ENCODE measurements at regions not wholly inside any gene's neighbourhood (a gene's known extent, or its start where the extent isn't known, plus 50 kb on each side); places are given as distances from the start of the nearest gene placed in this dataset.

- no peak for TF ChIP-seq FOXA1 (IDR thresholded peaks at IDR 0.05)
- TF ChIP-seq HNF4A (conservative IDR thresholded peaks at IDR 0.05) = no peak
- no peak for TF ChIP-seq CTCF (IDR thresholded peaks at IDR 0.05; ENCODE audit: low read depth, low read length, missing input control)
- no peak for TF ChIP-seq HNF4G (IDR thresholded peaks at IDR 0.05)
- no peak for TF ChIP-seq RXRA (IDR thresholded peaks at IDR 0.05)
- no peak for TF ChIP-seq FOXA2 (IDR thresholded peaks at IDR 0.05)
- TF ChIP-seq MAX (IDR thresholded peaks at IDR 0.05) = no peak
- no peak for TF ChIP-seq NR2F2 (IDR thresholded peaks at IDR 0.05)
These were observed 110.3 kb upstream of the SYT13 start (continued) for GRCh38 chr11:45396394-45396793.

- H3K4me1 ChIP-seq (ENCODE audit: control insufficient read depth in 4 of 4, insufficient read depth in 4 of 4, low read length in 3 of 4) = peaks cover 22 to 40% (median 35%) of the 10 kb centered on the region in 4 donors
- TF ChIP-seq YY1 (IDR thresholded peaks at IDR 0.05) (no peak), GABPA (IDR thresholded peaks at IDR 0.05 in 1 of 2, conservative IDR thresholded peaks at IDR 0.05 in 1 of 2) (no peak), MAX (IDR thresholded peaks at IDR 0.05) (no peak), CTCF (IDR thresholded peaks at IDR 0.05; ENCODE audit: low read depth, low read length, missing input control) (no peak), ZBTB33 (IDR thresholded peaks at IDR 0.05) (no peak), JUND (IDR thresholded peaks at IDR 0.05) (no peak), FOXA1 (IDR thresholded peaks at IDR 0.05) (no peak), RAD21 (IDR thresholded peaks at IDR 0.05) (no peak), HNF4A (conservative IDR thresholded peaks at IDR 0.05) (no peak), EGR1 (IDR thresholded peaks at IDR 0.05; ENCODE audit: low read depth in 2 of 2) (no peak), FOXA2 (IDR thresholded peaks at IDR 0.05) (no peak), TAF1 (conservative IDR thresholded peaks at IDR 0.05) (no peak), NR2F2 (IDR thresholded peaks at IDR 0.05) (no peak), RXRA (IDR thresholded peaks at IDR 0.05) (no peak), ATF3 (IDR thresholded peaks at IDR 0.05) (no peak)
- no peaks in the 10 kb centered on the region for H3K9me3 ChIP-seq (ENCODE audit: control insufficient read depth in 4 of 4, low read length in 3 of 4)
- no peak overlapping the region for H3K9ac ChIP-seq (ENCODE audit: low read depth in 1 of 2, low read length in 2 of 2)
- no peak for DNase-seq (ENCODE audit: low spot score)
- H3K27ac ChIP-seq (ENCODE audit: low read depth in 1 of 2, low read length in 2 of 2) = no peak overlapping the region
- no peaks in the 10 kb centered on the region for H3K36me3 ChIP-seq (ENCODE audit: control insufficient read depth in 4 of 4, insufficient read depth in 3 of 4, low read depth in 1 of 4, low read length in 3 of 4)
- H3K27me3 ChIP-seq (ENCODE audit: control insufficient read depth in 4 of 4, insufficient read depth in 4 of 4, low read length in 3 of 4) = no peaks in the 10 kb centered on the region
- 86% methylated on average over 5 of the region's 5 CpGs for WGBS
- no peak overlapping the region for H3K4me3 ChIP-seq (ENCODE audit: low read depth in 1 of 3, low read length in 3 of 3)
These were observed 109.8 kb upstream of the SYT13 start for GRCh38 chr11:45395947-45396346.

All from liver (tissue), 8 donors.